Esophagus muscularis mucosa (tissue), 4 donors: ENCODE measurements at regions not wholly inside any gene's neighbourhood (a gene's known extent, or its start where the extent isn't known, plus 50 kb on each side); places are given as distances from the start of the nearest gene placed in this dataset.

ENCODE experiments used
- DNase-seq: peaks from one replicate; pipeline ENCODE4 v3.0.0-alpha.2; 2017; ENCODE audit errors: extremely low spot score
- H3K27ac ChIP-seq, 4 donors: fragments of 200-600 bp; sonication (generic); replicated peaks in 1 of 4; 1 replicate in 3 of 4; 2 replicates in 1 of 4; pipeline ENCODE4 v1.5.1; 2016 to 2019; ENCODE audit warnings: mild to moderate bottlenecking in 1 of 4
- H3K27me3 ChIP-seq, 4 donors: fragments of 200-600 bp; sonication (generic); one replicate each; pipeline versions ENCODE4 v1.5.1 to v1.6.0; 2016 to 2019
- H3K36me3 ChIP-seq, 4 donors: fragments of 200-600 bp; sonication (generic); one replicate each; pipeline ENCODE4 v1.5.1; 2016 to 2019
- H3K4me1 ChIP-seq, 4 donors: fragments of 200-600 bp; sonication (generic); one replicate each; pipeline ENCODE4 v1.5.1; 2016 to 2019
- H3K4me3 ChIP-seq, 4 donors: fragments of 200-600 bp; sonication (generic); 1 replicate in 2 of 4; 2 replicates in 2 of 4; pipeline ENCODE4 v1.5.1; 2016 to 2019; ENCODE audit warnings: mild to moderate bottlenecking in 4 of 4, moderate library complexity in 1 of 4
- H3K9me3 ChIP-seq, 4 donors: fragments of 200-600 bp; sonication (generic); 1 replicate in 3 of 4; 2 replicates in 1 of 4; pipeline ENCODE4 v1.5.1; 2016 to 2019
- CTCF ChIP-seq, 3 experiments: fragments of 200-600 bp in 2 of 3; fragments of 450-650 bp in 1 of 3; sonication (generic) in 2 of 3; IDR thresholded peaks; one replicate each; pipeline ENCODE4 v1.5.1; 2017 to 2019; ENCODE audit warnings: antibody characterized with exemption in 3 of 3, mild to moderate bottlenecking in 2 of 3, moderate library complexity in 1 of 3
- EP300 ChIP-seq: sonication (generic); formaldehyde crosslinking; IDR thresholded peaks from one replicate; pipeline ENCODE4 v1.6.1; 2017; ENCODE audit warnings: antibody characterized with exemption
- POLR2A ChIP-seq: fragments of 450-650 bp; IDR thresholded peaks from one replicate; pipeline ENCODE4 v1.6.1; 2017; ENCODE audit warnings: antibody characterized with exemption, moderate library complexity, mild to moderate bottlenecking, low read depth
- POLR2AphosphoS5 ChIP-seq, 2 donors: sonication (generic); formaldehyde crosslinking; IDR thresholded peaks; one replicate each; pipeline ENCODE4 v1.6.1; 2017; ENCODE audit warnings: antibody characterized with exemption in 2 of 2
- WGBS: methylation state at CpG from one replicate; pipeline ENCODE4 v1.1.5; 2018; 5-methylcytosine and 5-hydroxymethylcytosine counted together
- intact Hi-C: fragments of 100-400 bp; cut with DNase I; formaldehyde crosslinking; loops from one replicate; pipeline ENCODE4 v1.15.1; 2023

- WGBS = 86% methylated on average over 2 of the region's 2 CpGs
- intact Hi-C loops = no loop called here
These were observed 53.3 kb upstream of the KY start for GRCh38 chr3:134704133-134704532.

GRCh38 chr3:134704556-134704955 is 53.7 kb upstream of the KY start:
- WGBS = 80% methylated on average over 1 of the region's 1 CpG
- no peaks in the 10 kb centered on the region for H3K36me3 ChIP-seq
- H3K9me3 ChIP-seq = no peaks in the 10 kb centered on the region
- TF ChIP-seq POLR2A (no peak), EP300 (no peak), POLR2AphosphoS5 (IDR thresholded peaks at IDR 0.05) (no peak), CTCF (IDR thresholded peaks at IDR 0.05) (no peak)
- H3K27ac ChIP-seq = no peak overlapping the region
- peak; percentile 57 for DNase-seq
- no peaks in the 10 kb centered on the region for H3K27me3 ChIP-seq
- H3K4me1 ChIP-seq = peaks cover 0 to 17% (median 14%) of the 10 kb centered on the region in 4 donors
- no peak overlapping the region for H3K4me3 ChIP-seq
- intact Hi-C loops = no loop called here

More at GRCh38 chr3:134704133-134704532, 53.3 kb upstream of the KY start:
- no peak overlapping the region for H3K27ac ChIP-seq
- peak; percentile 60 for DNase-seq
- H3K4me3 ChIP-seq = no peak overlapping the region
- H3K9me3 ChIP-seq = no peaks in the 10 kb centered on the region
- H3K4me1 ChIP-seq = peaks cover 2 to 17% (median 14%) of the 10 kb centered on the region in 4 donors
- H3K27me3 ChIP-seq = no peaks in the 10 kb centered on the region
- no peaks in the 10 kb centered on the region for H3K36me3 ChIP-seq
- TF ChIP-seq POLR2A = no peak
- no peak for TF ChIP-seq POLR2AphosphoS5 (IDR thresholded peaks at IDR 0.05)
- TF ChIP-seq CTCF (IDR thresholded peaks at IDR 0.05) = no peak

DNA sequence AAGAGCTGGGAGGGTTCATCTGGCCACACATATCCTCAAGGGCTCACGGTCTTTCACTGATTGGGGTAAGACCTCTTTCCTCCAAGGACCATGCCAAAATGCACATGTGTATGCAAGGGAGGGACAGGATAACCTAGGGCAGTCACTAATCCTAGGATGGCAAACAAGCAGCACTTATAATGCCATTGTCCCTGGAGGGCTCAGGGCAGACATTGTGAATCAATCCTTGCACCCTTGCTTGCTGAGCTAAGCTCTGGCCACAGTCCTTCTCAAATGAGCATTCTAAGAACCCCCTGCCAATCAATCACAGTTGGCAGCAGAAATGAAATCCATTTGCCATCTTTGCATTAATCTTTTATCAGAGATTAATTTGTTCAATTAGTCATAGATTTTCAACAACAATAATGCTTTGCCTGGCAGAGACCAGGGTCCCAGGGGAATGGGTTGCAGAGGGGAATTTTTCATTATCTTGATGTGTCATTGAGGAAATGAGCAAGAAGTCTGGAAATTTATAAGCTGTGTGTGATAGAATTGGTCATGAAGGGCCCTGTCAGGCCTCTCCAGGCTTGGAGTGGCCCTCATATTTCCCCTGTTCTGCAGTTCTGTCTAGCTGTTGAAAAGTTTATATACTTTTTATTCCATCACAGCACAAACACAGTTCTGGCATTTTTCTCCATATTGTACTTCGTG is 57.2 kb upstream of the KY start:
- no peak overlapping the region for H3K4me3 ChIP-seq
- no peak overlapping the region for H3K27ac ChIP-seq
- WGBS = 80% methylated on average over 2 of the region's 2 CpGs
- TF ChIP-seq POLR2A (no peak), POLR2AphosphoS5 (IDR thresholded peaks at IDR 0.05) (no peak), CTCF (IDR thresholded peaks at IDR 0.05) (no peak), EP300 (no peak)
- no peaks in the 10 kb centered on the region for H3K36me3 ChIP-seq
- H3K27me3 ChIP-seq = no peaks in the 10 kb centered on the region
- peak; percentile 85 for DNase-seq
- no peaks in the 10 kb centered on the region for H3K9me3 ChIP-seq
- peaks cover 5 to 21% (median 17%) of the 10 kb centered on the region in 4 donors for H3K4me1 ChIP-seq
- intact Hi-C loops = no loop called here

- TF ChIP-seq CTCF (IDR thresholded peaks at IDR 0.05) (no peak), POLR2AphosphoS5 (IDR thresholded peaks at IDR 0.05) (no peak), EP300 (no peak), POLR2A (no peak)
- Histone ChIP-seq H3K36me3 (no peaks in the 10 kb centered on the region), H3K27me3 (no peaks in the 10 kb centered on the region), H3K4me1 (peaks cover 5 to 21% (median 17%) of the 10 kb centered on the region in 4 donors), H3K27ac (no peak overlapping the region), H3K4me3 (no peak overlapping the region), H3K9me3 (no peaks in the 10 kb centered on the region)
- 90% methylated on average over 2 of the region's 2 CpGs for WGBS
- DNase-seq = peak; percentile 60
- intact Hi-C loops = no loop called here
These were observed 57.8 kb upstream of the KY start for GRCh38 chr3:134708671-134709070.

DNA sequence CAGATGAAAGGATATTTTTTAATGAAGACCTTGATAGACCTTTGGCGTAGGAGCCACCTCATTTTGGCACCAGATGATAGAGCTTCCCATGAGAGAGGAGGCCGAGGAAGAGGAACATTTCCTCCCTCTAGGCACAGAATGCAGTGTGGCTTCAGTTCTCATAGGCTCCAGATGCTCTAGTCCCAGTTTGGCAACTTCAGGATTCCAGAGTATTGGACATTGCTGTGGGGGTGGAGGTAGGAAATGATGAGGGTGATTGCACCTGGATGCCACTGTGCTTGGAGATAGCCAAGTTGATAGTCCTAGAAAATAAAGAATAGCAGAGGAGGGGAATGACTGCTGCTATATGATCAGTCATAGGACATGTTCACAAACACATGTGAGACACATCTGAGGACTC is 58.3 kb upstream of the KY start:
- peak; percentile 55 for DNase-seq
- intact Hi-C loops = no loop called here
- peak overlapping the region in 1 of 4 donors; percentile 71 for H3K27ac ChIP-seq
- H3K4me1 ChIP-seq = peaks cover 5 to 21% (median 17%) of the 10 kb centered on the region in 4 donors
- TF ChIP-seq POLR2AphosphoS5 (IDR thresholded peaks at IDR 0.05) = no peak
- no peak for TF ChIP-seq POLR2A
- TF ChIP-seq EP300 = no peak
- TF ChIP-seq CTCF (IDR thresholded peaks at IDR 0.05) = no peak
- H3K36me3 ChIP-seq = no peaks in the 10 kb centered on the region
- H3K27me3 ChIP-seq = no peaks in the 10 kb centered on the region
- H3K9me3 ChIP-seq = no peaks in the 10 kb centered on the region
- 94% methylated on average over 2 of the region's 2 CpGs for WGBS
- no peak overlapping the region for H3K4me3 ChIP-seq
